ENCODE measurements at regions not wholly inside any gene's neighbourhood (a gene's known extent, or its start where the extent isn't known, plus 50 kb on each side); places are given as distances from the start of the nearest gene placed in this dataset.

DNA sequence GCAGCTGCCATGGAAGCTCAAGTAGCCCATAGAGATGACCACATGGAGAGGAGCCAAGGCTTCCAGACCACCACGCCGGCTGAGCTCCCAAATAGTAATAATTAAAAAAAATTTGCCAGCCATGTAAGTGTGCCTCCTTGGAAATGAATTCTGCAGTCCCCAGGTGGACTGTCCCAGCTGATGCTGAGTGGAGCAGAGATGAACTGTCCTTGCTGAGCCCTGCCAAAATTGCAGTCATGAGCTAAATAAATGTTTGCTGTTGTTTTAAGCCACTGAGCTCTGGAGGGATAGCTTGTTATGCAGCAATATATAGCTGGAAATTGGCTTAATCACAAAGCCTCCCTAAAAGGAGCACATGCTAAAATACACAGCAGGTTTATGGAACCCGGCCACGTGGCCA is 55.6 kb upstream of the SNRPB2 start:
- DNase-seq (ENCODE audit: low read depth in 1 of 2, low spot score in 1 of 2), result no peak
- Histone ChIP-seq H3K4me2 (no peak overlapping the region), H3K27ac (no peak overlapping the region), H3K4me1 (no peaks in the 10 kb centered on the region), H3K9me3 (peaks cover 7% of the 10 kb centered on the region; the same call in 1 of the 3 replicates), H3K4me3 (no peak overlapping the region)
- no peak for FAIRE-seq
- no peak for TF ChIP-seq NPAS2 (CRISPR knock-in tag; IDR thresholded peaks at IDR 0.05; ENCODE audit: borderline replicate concordance)
- TF ChIP-seq EP300 (IDR thresholded peaks at IDR 0.05), result no peak
- TF ChIP-seq FOXS1 (CRISPR knock-in tag; IDR thresholded peaks at IDR 0.05), result no peak
- TF ChIP-seq, protein P1, sequence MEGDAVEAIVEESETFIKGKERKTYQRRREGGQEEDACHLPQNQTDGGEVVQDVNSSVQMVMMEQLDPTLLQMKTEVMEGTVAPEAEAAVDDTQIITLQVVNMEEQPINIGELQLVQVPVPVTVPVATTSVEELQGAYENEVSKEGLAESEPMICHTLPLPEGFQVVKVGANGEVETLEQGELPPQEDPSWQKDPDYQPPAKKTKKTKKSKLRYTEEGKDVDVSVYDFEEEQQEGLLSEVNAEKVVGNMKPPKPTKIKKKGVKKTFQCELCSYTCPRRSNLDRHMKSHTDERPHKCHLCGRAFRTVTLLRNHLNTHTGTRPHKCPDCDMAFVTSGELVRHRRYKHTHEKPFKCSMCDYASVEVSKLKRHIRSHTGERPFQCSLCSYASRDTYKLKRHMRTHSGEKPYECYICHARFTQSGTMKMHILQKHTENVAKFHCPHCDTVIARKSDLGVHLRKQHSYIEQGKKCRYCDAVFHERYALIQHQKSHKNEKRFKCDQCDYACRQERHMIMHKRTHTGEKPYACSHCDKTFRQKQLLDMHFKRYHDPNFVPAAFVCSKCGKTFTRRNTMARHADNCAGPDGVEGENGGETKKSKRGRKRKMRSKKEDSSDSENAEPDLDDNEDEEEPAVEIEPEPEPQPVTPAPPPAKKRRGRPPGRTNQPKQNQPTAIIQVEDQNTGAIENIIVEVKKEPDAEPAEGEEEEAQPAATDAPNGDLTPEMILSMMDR (IDR thresholded peaks at IDR 0.05), result no peak
- no peak for TF ChIP-seq NFE2L2 (conservative IDR thresholded peaks at IDR 0.05; ENCODE audit: low read length)
- no peak for TF ChIP-seq RARB (CRISPR knock-in tag; IDR thresholded peaks at IDR 0.05)
- TF ChIP-seq, protein P2, sequence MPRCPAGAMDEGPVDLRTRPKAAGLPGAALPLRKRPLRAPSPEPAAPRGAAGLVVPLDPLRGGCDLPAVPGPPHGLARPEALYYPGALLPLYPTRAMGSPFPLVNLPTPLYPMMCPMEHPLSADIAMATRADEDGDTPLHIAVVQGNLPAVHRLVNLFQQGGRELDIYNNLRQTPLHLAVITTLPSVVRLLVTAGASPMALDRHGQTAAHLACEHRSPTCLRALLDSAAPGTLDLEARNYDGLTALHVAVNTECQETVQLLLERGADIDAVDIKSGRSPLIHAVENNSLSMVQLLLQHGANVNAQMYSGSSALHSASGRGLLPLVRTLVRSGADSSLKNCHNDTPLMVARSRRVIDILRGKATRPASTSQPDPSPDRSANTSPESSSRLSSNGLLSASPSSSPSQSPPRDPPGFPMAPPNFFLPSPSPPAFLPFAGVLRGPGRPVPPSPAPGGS (IDR thresholded peaks at IDR 0.05), result no peak
- TF ChIP-seq, protein P3, sequence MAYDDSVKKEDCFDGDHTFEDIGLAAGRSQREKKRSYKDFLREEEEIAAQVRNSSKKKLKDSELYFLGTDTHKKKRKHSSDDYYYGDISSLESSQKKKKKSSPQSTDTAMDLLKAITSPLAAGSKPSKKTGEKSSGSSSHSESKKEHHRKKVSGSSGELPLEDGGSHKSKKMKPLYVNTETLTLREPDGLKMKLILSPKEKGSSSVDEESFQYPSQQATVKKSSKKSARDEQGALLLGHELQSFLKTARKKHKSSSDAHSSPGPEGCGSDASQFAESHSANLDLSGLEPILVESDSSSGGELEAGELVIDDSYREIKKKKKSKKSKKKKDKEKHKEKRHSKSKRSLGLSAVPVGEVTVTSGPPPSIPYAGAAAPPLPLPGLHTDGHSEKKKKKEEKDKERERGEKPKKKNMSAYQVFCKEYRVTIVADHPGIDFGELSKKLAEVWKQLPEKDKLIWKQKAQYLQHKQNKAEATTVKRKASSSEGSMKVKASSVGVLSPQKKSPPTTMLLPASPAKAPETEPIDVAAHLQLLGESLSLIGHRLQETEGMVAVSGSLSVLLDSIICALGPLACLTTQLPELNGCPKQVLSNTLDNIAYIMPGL (CRISPR knock-in tag; IDR thresholded peaks at IDR 0.05; ENCODE audit: borderline replicate concordance), result no peak
- TF ChIP-seq CEBPB (IDR thresholded peaks at IDR 0.05), result no peak
- no peak for TF ChIP-seq TFCP2L1 (CRISPR knock-in tag; IDR thresholded peaks at IDR 0.05)
- TF ChIP-seq RNF2 (IDR thresholded peaks at IDR 0.05; ENCODE audit: borderline replicate concordance, low read depth), result no peak
- TF ChIP-seq PBX3 (IDR thresholded peaks at IDR 0.05), result no peak
- TF ChIP-seq SMC3 (IDR thresholded peaks at IDR 0.05), result no peak
- no peak for TF ChIP-seq FOSL2 (IDR thresholded peaks at IDR 0.05)
- no peak for TF ChIP-seq FOSL2 (CRISPR knock-in tag; IDR thresholded peaks at IDR 0.05)
- no peak for TF ChIP-seq CBX8 (IDR thresholded peaks at IDR 0.05)
- TF ChIP-seq KDM1A (IDR thresholded peaks at IDR 0.05; ENCODE audit: low read depth), result no peak
- TF ChIP-seq FOSB (CRISPR knock-in tag; IDR thresholded peaks at IDR 0.05), result no peak
- ChIA-PET POLR2A (no interaction called here), CTCF (interaction anchor here (0.8 to 1.5 kb wide), 2 partner anchors 11 to 30 kb away, joined by 3 read pairs; no protein-coding TSS in a partner anchor)
- ATAC-seq, result no peak
- WGBS (ENCODE audit: missing lambda C conversion rate), result 15% methylated on average over 4 of the region's 4 CpGs

GRCh38 chr20:16672299-16672698 is 57.5 kb upstream of the SNRPB2 start:
- H3K4me2 ChIP-seq, result no peak overlapping the region
- H3K9me3 ChIP-seq, result peaks cover 7% of the 10 kb centered on the region; the same call in 1 of the 3 replicates
- TF ChIP-seq CHD4 (IDR thresholded peaks at IDR 0.05; ENCODE audit: borderline replicate concordance), result no peak
- no peak for TF ChIP-seq SREBF2 (IDR thresholded peaks at IDR 0.05)
- TF ChIP-seq TFCP2L1 (CRISPR knock-in tag; IDR thresholded peaks at IDR 0.05), result no peak
- TF ChIP-seq NFE2L2 (conservative IDR thresholded peaks at IDR 0.05; ENCODE audit: low read length), result no peak
- no peak for TF ChIP-seq FOXS1 (CRISPR knock-in tag; IDR thresholded peaks at IDR 0.05)
- no peak for TF ChIP-seq GATA3 (IDR thresholded peaks at IDR 0.05; ENCODE audit: borderline replicate concordance)
- TF ChIP-seq RFX5 (IDR thresholded peaks at IDR 0.05), result no peak
- TF ChIP-seq MAX (IDR thresholded peaks at IDR 0.05), result no peak
- no peak for TF ChIP-seq PHF8 (IDR thresholded peaks at IDR 0.05; ENCODE audit: borderline replicate concordance, low read depth)
- no peak for TF ChIP-seq EHF (CRISPR knock-in tag; IDR thresholded peaks at IDR 0.05)
- TF ChIP-seq CBX2 (IDR thresholded peaks at IDR 0.05; ENCODE audit: borderline replicate concordance, low read depth), result no peak
- WGBS (ENCODE audit: missing lambda C conversion rate), result 35% methylated on average over 4 of the region's 4 CpGs
- FAIRE-seq, result no peak
- ChIA-PET POLR2A (no interaction called here), CTCF (interaction anchor here (0.6 kb wide), 1 partner anchor 22 kb away, joined by 3 read pairs; no protein-coding TSS in a partner anchor)
- no peak overlapping the region for H3K4me3 ChIP-seq
- DNase-seq (ENCODE audit: low read depth in 1 of 2, low spot score in 1 of 2), result no peak
- no peak for ATAC-seq
- H3K27ac ChIP-seq, result no peak overlapping the region
- no peaks in the 10 kb centered on the region for H3K4me1 ChIP-seq

Measured in A549 (cell line).